RWPE1 (cell line): ENCODE measurements at regions not wholly inside any gene's neighbourhood (a gene's known extent, or its start where the extent isn't known, plus 50 kb on each side); places are given as distances from the start of the nearest gene placed in this dataset.

Source experiments
- CTCF ChIA-PET: fragments of 350-600 bp; sonication (Branson Sonifier 250); formaldehyde crosslinking; extraction: SDS; loops from one replicate; lab custom pipeline; 2021; lab: Yijun Ruan, JAX
- POLR2A ChIA-PET: fragments of 400-600 bp; formaldehyde crosslinking; extraction: SDS; loops from one replicate; lab custom pipeline; 2020; ENCODE audit warnings: antibody characterized with exemption; ENCODE audit not compliant: low non-redundant PET; lab: Yijun Ruan, JAX
- DNase-seq: peaks from one replicate; pipeline ENCODE4 v3.0.0; 2012; ENCODE audit warnings: low spot score
- H3K27ac ChIP-seq: fragments of 450-650 bp; 2 replicates; pipeline ENCODE4 v1.5.1; 2017
- CTCF ChIP-seq: fragments of 450-650 bp; conservative IDR thresholded peaks from 2 replicates; pipeline ENCODE4 v1.5.1; 2017; ENCODE audit warnings: low read depth, mild to moderate bottlenecking

GRCh38 chr14:104245723-104246122 is 107.3 kb downstream of the KIF26A start:
- H3K27ac ChIP-seq: no peak overlapping the region
- no peak for TF ChIP-seq CTCF
- POLR2A ChIA-PET: no interaction called here
- CTCF ChIA-PET: no interaction called here
- no peak for DNase-seq

GRCh38 chr14:104246401-104247335 is 108.3 kb downstream of the KIF26A start:
- DNase-seq: no peak
- CTCF ChIA-PET: no interaction called here
- POLR2A ChIA-PET: no interaction called here
- no peak for TF ChIP-seq CTCF
- no peak overlapping the region for H3K27ac ChIP-seq

GRCh38 chr14:104247336-104248202 is 109.2 kb downstream of the KIF26A start:
- ChIA-PET POLR2A (no interaction called here), CTCF (no interaction called here)
- DNase-seq: no peak
- TF ChIP-seq CTCF: no peak
- H3K27ac ChIP-seq: no peak overlapping the region

GRCh38 chr14:104248203-104249055 is 110.0 kb downstream of the KIF26A start:
- DNase-seq: no peak
- H3K27ac ChIP-seq: no peak overlapping the region
- POLR2A ChIA-PET: no interaction called here
- CTCF ChIA-PET: no interaction called here
- TF ChIP-seq CTCF: no peak

- ChIA-PET CTCF (no interaction called here), POLR2A (no interaction called here)
- no peak for TF ChIP-seq CTCF
- H3K27ac ChIP-seq: no peak overlapping the region
- no peak for DNase-seq
Measured at GRCh38 chr14:104249089-104249488, 110.7 kb downstream of the KIF26A start.

GRCh38 chr14:104249706-104250105 is 111.3 kb downstream of the KIF26A start:
- CTCF ChIA-PET: no interaction called here
- H3K27ac ChIP-seq: no peak overlapping the region
- no peak for DNase-seq
- POLR2A ChIA-PET: no interaction called here
- no peak for TF ChIP-seq CTCF
